ENCODE measurements at regions not wholly inside any gene's neighbourhood (a gene's known extent, or its start where the extent isn't known, plus 50 kb on each side); places are given as distances from the start of the nearest gene placed in this dataset.
"Not testable (repeated sequence)": the region's sequence is repeated elsewhere in the genome, so short reads cannot be mapped to it uniquely, and the experiment has no call there.

- DNase-seq (ENCODE audit: low read depth) = no peak
Measured at GRCh38 chr21:39000496-39000895, 182.8 kb downstream of the PSMG1 start.

GRCh38 chr21:38999161-38999560, 184.1 kb downstream of the PSMG1 start:
- no peak for DNase-seq (ENCODE audit: low read depth)

DNA sequence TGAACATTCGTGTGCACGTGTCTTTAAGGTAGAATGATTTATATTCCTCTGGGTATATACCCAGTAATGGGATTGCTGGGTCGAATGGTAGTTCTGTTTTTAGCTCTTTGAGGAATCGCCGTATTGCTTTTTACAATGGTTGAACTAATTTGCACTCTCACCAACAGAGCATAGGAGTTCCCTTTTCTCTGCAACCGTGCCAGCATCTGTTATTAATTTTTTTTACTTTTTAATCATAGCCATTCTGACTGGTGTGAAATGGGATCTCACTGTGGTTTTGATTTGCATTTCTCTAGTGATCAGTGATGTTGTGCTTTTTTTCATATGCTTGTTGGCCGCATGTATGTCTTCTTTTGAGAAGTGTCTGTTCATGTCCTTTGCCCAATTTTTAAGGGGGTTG, 185.0 kb downstream of the PSMG1 start:
- DNase-seq (ENCODE audit: low read depth) = not testable (repeated sequence)

DNA sequence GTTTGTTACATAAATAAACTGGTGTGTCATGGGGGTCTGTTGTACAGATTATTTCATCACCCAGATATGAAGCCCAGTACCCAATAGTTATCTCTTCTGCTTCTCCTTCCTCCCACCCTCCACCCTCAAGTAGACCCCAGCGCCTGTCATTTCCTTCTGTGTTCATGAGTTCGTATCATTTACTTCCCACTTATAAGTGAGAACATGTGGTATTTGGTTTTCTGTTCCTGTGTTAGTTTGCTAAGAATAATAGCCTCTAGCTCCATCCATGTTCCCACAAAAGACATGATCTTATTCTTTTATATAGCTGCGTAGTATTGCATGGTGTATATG, 185.4 kb downstream of the PSMG1 start:
- DNase-seq (ENCODE audit: low read depth) = not testable (repeated sequence)

DNA sequence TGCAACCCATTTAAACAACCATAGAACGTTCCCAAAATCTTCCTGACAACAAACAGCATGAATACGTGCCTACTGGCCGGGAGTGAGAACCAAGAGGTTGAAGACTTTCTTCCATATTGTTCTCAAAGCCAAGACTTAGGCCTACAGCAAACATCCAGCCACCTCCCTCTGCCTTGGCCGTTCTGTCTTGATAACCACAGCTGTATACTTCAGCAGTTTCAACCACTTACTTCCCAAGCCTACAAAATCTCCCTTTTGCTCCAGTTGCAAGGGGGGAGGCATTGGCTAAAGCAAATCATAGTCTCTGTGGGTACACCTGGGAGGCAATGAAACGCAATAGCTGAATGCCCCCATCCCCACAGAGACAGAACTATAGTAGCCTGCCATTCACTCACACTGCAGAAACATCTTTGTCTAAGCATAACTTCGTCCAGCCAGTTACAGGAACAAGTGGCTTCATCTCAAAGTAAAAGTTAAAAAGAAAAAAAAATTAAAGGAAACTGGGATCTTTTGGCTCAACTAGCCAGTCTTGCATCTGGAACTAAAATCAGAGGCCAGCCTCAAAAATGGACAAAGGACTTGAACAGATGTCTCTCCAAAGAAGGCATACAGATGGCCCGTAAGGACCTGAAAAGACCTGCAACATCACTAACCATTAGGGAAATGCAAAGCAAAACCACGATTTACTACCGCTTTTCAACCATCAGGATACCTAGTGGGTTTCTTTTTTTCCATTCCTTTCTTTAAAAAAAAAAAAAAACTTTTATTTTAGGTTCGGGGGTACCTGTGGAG, 186.0 kb downstream of the PSMG1 start:
- no peak for DNase-seq (ENCODE audit: low read depth)

DNA sequence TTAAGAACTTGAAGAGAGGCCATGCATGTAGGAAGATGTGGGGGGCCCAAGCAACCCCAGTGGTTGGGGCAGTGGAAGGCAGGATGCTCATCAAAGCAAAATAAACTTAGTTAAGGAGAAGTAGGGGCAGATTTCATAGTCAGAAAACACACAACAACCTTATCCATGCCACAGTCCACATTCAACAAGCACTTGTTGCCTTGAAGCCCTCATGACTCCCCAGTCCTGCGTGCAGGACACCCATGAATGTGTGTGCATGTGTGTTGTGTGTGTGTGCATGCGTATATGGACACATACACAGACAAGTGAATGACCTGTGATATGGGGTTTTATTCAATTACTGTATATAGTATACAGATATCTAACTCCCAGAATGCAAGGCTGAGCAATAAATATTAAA, 186.9 kb downstream of the PSMG1 start:
- DNase-seq (ENCODE audit: low read depth) = no peak

DNA sequence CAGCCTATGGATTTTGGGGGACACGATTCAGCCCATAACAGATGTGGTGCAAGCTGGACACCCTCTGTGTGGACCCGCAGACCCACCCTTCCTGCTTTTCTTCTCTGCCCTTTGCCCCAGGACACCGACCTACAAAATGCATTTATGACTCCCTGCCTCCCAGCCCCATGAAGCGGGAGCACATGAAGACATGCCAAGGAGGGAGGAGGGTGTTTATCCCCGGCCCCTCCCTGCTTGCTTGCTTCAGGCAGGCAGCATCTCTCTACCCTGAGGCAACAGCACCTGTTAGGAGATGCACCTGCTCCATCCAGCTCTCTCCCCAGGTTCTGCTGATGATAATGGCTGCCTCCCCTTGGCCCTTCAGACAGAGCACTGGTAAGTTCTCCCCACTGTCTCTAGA, 187.5 kb downstream of the PSMG1 start:
- DNase-seq (ENCODE audit: low read depth) = no peak

GRCh38 chr21:38995071-38995669, 188.1 kb downstream of the PSMG1 start:
- no peak for DNase-seq (ENCODE audit: low read depth)

DNA sequence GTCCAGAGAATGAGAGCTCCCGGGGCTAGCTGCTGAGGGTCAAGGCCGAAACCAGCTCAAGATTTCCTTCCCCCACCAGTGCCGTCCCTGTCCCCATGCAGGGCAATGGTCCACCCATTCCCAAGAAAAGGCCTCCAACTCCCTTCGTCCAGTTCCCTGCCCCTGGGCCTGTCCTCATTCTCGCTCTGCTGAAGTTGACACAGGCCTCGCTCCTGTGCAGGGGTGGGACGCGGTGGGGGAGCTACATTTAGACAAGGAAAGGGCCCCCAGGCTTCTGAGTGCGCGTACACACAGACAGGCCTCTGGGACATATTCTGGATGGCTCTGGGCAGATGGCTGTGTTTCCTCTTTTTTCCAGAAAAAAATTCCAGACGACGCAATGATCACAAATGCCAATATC, 188.3 kb downstream of the ETS2 start:
- DNase-seq (ENCODE audit: low read depth) = no peak

DNA sequence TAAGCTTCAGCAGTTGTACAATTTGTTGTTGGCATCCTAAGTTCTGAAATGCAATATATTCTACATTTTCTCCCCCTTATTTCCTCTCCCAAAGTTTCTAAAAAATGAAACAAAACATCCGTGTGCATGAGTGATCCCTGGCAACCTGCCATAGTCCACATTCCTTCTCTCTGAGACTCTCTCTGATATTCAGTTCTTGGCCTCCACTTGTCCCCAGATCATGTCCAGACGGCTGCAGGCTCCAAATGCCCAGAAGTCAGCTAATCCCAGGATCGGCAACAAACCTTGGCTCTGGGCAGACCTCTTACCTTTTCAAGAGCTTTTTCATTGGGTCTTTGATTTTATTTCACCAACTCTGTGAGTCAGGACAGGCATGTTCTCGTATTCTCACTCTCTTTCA, 187.8 kb downstream of the ETS2 start:
- DNase-seq (ENCODE audit: low read depth) = peak; percentile 74

- DNase-seq (ENCODE audit: low read depth) = no peak
Measured at GRCh38 chr21:38992737-38993136, 187.0 kb downstream of the ETS2 start.

GRCh38 chr21:38990424-38990794, 184.7 kb downstream of the ETS2 start:
- no peak for DNase-seq (ENCODE audit: low read depth)

- DNase-seq (ENCODE audit: low read depth) = no peak
Measured at GRCh38 chr21:38989745-38990423, 184.2 kb downstream of the ETS2 start.

DNA sequence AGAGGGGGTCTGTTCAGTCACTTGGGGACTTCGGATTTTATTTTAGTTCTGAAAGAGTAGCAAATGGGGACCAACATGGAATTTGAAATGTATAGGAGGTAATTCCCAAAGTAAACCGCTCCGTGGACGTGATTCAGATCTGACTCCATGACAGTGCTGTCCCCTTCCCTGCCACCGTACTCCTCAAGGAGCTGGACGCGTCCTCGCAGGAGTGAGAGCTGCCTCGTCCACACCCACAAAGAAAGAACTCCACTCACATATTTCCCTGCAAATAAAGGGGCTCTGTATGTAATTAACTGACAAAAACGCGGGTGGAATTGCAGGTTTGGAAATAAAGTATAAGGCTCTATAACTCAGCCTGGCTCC, 183.6 kb downstream of the ETS2 start:
- DNase-seq (ENCODE audit: low read depth) = no peak

GRCh38 chr21:38988509-38989378, 183.0 kb downstream of the ETS2 start:
- no peak for DNase-seq (ENCODE audit: low read depth)

DNA sequence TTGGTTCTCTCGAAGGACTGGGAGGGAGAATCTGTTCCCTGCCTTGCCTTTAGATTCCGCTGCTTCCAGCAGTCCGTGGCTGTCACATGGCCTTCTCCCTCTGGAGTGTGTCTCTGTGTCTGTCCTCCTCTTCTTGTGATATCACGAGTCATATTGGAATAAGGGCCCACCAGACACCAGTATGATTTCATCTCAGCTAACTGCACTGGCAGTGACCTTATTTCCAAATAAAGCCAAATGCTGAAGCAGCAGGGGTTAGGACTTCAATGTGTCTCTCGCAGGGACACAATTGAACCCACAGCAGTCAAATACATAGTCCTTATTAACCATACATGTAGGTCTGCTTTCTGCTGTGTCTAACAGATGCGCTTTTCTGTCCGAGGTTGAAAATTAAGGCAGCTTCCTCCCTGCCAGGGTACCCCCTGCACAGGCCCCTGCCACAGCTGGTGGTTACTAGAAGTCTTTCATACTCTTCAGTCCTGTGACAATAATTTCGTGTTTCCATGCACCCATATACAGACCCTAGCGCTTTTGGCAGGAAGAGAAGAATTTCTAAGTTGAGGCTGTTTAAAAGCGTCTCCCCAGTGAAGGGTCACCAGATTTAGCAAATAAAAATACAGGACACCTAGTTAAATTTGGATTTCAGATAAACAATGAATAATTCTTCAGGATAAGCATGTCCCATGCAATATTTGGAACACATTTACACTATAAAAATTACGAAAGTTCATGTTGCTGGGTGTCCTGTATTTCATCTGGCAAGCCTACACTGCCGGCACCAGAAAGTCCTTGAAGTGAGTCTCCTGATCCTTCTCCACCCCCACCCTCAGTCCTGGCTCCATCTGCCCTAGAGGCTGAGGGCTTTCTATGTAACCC, 182.1 kb downstream of the ETS2 start:
- DNase-seq (ENCODE audit: low read depth) = no peak

DNA sequence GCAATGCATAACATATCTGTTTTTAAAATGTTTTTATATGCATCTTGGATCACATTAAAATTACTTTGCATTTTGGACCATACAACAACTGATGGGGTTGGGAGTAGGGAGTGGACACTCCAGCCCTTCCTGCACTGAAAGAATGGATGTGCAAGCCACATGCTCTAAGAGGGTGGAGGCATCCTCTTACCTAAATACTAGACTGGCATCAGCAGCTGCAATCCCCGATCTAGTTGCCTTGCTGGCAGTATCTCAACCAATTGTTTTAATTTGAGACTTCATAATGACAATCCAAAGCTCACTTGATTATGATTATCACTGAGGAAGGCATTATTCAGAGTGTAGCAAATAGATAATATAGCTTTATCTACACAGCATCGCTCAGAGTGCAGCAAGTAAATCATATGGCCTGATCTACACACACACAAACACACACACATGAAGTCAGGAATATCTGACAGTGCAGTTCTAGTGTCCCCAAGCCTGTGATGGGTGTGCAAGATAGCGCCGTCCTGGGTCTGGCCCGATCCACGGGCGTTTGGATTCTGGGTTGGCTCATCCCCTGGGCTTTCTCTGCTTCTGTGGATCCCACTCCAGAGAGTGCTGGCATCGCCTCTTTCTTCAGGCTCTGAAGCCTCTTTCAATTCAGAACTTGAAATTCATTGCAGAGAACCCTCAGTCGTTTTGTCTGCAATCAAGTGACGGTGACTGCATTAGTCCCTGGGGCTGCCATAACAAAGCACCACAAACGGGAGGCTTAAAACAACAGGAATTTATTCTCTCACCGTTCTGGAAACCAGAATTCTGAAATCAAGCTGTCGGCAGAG, 181.3 kb downstream of the ETS2 start:
- DNase-seq (ENCODE audit: low read depth) = no peak

- no peak for DNase-seq (ENCODE audit: low read depth)
Measured at GRCh38 chr21:38986406-38986805, 180.7 kb downstream of the ETS2 start.

DNA sequence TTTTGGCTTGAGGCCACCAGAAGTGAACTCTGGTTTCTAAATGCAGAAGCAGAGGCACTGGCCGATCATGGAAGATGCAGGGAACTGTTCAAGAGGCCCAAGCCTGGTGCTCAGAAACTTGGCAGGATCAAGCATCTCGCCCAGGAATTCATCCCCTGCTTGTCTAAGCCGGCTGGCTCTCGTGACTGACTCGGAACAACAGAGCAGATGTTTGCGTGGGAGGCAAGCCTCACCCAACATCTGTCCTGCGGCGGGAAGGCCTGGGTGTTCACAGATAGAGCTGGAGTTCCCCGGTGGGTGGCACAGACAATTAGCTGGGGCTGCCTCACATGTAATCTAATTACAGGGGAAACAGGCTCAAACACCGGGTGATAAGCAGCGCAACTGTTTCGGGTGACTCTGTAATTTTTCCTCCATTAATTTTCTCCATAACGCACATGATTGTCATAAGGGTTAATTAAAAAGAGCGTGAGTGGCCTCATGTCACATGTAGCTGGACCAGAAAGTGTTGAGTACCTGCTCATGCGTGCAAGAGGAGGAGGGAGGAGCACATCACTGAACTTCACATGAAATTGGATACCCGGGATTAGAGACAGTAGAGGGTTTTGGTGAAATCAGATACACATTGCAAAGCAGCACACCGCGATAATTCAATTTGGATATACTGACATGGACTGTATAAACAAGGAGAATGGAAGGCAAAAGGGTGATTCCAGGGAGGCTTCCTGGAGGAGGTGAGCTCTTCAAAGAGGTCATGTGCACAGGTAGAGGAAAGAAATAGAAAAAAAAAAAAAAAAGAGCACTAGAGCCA, 180.0 kb downstream of the ETS2 start:
- peak; percentile 90 for DNase-seq (ENCODE audit: low read depth)

All from GM04504 (cell line).